ENCODE measurements at regions not wholly inside any gene's neighbourhood (a gene's known extent, or its start where the extent isn't known, plus 50 kb on each side); places are given as distances from the start of the nearest gene placed in this dataset.

- TF ChIP-seq, protein P1, sequence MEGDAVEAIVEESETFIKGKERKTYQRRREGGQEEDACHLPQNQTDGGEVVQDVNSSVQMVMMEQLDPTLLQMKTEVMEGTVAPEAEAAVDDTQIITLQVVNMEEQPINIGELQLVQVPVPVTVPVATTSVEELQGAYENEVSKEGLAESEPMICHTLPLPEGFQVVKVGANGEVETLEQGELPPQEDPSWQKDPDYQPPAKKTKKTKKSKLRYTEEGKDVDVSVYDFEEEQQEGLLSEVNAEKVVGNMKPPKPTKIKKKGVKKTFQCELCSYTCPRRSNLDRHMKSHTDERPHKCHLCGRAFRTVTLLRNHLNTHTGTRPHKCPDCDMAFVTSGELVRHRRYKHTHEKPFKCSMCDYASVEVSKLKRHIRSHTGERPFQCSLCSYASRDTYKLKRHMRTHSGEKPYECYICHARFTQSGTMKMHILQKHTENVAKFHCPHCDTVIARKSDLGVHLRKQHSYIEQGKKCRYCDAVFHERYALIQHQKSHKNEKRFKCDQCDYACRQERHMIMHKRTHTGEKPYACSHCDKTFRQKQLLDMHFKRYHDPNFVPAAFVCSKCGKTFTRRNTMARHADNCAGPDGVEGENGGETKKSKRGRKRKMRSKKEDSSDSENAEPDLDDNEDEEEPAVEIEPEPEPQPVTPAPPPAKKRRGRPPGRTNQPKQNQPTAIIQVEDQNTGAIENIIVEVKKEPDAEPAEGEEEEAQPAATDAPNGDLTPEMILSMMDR (IDR thresholded peaks at IDR 0.05): no peak
- TF ChIP-seq POLR2A (IDR thresholded peaks at IDR 0.05): no peak
Observed at GRCh38 chr4:122313006-122313646, 65.7 kb upstream of the ADAD1 start.

Data from heart left ventricle (tissue), 13 donors.